ENCODE measurements at regions not wholly inside any gene's neighbourhood (a gene's known extent, or its start where the extent isn't known, plus 50 kb on each side); places are given as distances from the start of the nearest gene placed in this dataset.

GRCh38 chr14:98175436-98175835 is 1096.6 kb downstream of the BCL11B start:
- TF ChIP-seq, protein P1, sequence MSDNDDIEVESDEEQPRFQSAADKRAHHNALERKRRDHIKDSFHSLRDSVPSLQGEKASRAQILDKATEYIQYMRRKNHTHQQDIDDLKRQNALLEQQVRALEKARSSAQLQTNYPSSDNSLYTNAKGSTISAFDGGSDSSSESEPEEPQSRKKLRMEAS (CRISPR knock-in tag; IDR thresholded peaks at IDR 0.05): no peak
- TF ChIP-seq, protein P2, sequence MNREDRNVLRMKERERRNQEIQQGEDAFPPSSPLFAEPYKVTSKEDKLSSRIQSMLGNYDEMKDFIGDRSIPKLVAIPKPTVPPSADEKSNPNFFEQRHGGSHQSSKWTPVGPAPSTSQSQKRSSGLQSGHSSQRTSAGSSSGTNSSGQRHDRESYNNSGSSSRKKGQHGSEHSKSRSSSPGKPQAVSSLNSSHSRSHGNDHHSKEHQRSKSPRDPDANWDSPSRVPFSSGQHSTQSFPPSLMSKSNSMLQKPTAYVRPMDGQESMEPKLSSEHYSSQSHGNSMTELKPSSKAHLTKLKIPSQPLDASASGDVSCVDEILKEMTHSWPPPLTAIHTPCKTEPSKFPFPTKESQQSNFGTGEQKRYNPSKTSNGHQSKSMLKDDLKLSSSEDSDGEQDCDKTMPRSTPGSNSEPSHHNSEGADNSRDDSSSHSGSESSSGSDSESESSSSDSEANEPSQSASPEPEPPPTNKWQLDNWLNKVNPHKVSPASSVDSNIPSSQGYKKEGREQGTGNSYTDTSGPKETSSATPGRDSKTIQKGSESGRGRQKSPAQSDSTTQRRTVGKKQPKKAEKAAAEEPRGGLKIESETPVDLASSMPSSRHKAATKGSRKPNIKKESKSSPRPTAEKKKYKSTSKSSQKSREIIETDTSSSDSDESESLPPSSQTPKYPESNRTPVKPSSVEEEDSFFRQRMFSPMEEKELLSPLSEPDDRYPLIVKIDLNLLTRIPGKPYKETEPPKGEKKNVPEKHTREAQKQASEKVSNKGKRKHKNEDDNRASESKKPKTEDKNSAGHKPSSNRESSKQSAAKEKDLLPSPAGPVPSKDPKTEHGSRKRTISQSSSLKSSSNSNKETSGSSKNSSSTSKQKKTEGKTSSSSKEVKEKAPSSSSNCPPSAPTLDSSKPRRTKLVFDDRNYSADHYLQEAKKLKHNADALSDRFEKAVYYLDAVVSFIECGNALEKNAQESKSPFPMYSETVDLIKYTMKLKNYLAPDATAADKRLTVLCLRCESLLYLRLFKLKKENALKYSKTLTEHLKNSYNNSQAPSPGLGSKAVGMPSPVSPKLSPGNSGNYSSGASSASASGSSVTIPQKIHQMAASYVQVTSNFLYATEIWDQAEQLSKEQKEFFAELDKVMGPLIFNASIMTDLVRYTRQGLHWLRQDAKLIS (CRISPR knock-in tag; IDR thresholded peaks at IDR 0.05; ENCODE audit: borderline replicate concordance): no peak
- no peak for TF ChIP-seq CBFB (CRISPR knock-in tag; IDR thresholded peaks at IDR 0.05; ENCODE audit: low read depth)
- no peak for TF ChIP-seq CTCF (IDR thresholded peaks at IDR 0.05)
- TF ChIP-seq, protein P3, sequence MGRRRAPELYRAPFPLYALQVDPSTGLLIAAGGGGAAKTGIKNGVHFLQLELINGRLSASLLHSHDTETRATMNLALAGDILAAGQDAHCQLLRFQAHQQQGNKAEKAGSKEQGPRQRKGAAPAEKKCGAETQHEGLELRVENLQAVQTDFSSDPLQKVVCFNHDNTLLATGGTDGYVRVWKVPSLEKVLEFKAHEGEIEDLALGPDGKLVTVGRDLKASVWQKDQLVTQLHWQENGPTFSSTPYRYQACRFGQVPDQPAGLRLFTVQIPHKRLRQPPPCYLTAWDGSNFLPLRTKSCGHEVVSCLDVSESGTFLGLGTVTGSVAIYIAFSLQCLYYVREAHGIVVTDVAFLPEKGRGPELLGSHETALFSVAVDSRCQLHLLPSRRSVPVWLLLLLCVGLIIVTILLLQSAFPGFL (CRISPR knock-in tag; IDR thresholded peaks at IDR 0.05; ENCODE audit: borderline replicate concordance): no peak
- TF ChIP-seq MXD4 (CRISPR knock-in tag; IDR thresholded peaks at IDR 0.05; ENCODE audit: borderline replicate concordance): no peak
- no peak for TF ChIP-seq ESRRA (CRISPR knock-in tag; IDR thresholded peaks at IDR 0.05; ENCODE audit: borderline replicate concordance)
- TF ChIP-seq ZNF138 (CRISPR knock-in tag; conservative IDR thresholded peaks at IDR 0.05): no peak
- TF ChIP-seq E2F1 (CRISPR knock-in tag; IDR thresholded peaks at IDR 0.05): no peak
- TF ChIP-seq, protein P4, sequence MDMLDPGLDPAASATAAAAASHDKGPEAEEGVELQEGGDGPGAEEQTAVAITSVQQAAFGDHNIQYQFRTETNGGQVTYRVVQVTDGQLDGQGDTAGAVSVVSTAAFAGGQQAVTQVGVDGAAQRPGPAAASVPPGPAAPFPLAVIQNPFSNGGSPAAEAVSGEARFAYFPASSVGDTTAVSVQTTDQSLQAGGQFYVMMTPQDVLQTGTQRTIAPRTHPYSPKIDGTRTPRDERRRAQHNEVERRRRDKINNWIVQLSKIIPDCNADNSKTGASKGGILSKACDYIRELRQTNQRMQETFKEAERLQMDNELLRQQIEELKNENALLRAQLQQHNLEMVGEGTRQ (CRISPR knock-in tag; IDR thresholded peaks at IDR 0.05): no peak
- TF ChIP-seq ZNF416 (CRISPR knock-in tag; IDR thresholded peaks at IDR 0.05): no peak
- TF ChIP-seq ETV6 (CRISPR knock-in tag; IDR thresholded peaks at IDR 0.05): no peak

Data from WTC11 (cell line).